ENCODE measurements at regions not wholly inside any gene's neighbourhood (a gene's known extent, or its start where the extent isn't known, plus 50 kb on each side); places are given as distances from the start of the nearest gene placed in this dataset.
"Not testable (repeated sequence)": the region's sequence is repeated elsewhere in the genome, so short reads cannot be mapped to it uniquely, and the experiment has no call there.

DNA sequence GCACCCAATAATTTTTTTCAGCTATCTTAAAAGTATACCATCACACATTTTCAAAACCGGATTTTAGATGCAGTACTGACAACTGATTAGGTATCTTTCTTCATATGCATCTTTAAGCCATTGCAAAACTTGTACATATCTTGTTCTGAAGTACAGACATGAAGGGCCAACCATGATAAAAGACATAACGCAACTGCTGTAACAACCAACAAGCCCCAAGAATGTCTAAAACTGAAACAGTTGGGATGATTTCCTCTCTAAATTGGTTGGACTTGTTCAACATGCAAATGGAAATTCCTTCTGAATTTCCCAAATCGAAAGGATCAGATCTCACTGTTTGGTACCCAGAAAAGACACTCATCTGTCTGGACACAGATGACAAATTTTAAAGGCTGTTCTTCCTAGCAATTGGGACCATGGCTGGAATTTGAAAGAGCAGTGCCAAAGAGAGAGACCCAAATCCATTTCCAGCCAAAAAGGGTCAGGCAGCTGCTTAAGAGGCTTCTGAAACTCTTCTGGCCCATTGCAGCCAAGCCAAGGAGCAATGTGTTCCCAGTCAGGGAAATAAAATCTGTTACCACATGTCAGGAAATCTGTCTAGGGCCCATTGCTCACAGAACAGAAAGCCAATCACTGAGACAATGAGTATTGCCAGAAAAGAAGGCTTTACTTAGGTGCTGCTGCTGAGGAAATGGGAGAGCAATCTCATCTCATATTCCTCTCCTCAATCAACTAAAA lies 1122.4 kb upstream of the USP15 start:
- DNase-seq, result no peak

- no peak for DNase-seq
Measured at GRCh38 chr12:61138415-61138759, 1121.8 kb upstream of the USP15 start.

DNA sequence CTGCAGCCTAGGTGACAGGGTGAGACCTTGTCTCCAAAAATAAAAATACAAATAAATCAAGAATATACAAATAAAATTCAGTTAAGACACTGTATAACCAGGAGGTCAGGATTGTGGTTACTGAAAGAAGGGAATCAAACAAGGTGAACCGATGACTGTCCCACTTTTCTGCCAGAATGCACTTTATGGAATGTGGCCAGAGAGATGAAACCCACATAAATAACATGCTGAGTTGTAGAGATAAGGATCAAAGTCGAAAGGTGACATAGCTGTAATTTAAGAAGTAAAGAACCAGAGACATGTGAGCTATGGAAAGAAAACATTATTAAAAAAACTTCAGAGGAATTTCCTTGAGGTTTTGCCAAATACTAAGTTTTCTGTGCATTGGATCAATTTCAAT lies 1098.2 kb upstream of the USP15 start:
- no peak for DNase-seq

DNA sequence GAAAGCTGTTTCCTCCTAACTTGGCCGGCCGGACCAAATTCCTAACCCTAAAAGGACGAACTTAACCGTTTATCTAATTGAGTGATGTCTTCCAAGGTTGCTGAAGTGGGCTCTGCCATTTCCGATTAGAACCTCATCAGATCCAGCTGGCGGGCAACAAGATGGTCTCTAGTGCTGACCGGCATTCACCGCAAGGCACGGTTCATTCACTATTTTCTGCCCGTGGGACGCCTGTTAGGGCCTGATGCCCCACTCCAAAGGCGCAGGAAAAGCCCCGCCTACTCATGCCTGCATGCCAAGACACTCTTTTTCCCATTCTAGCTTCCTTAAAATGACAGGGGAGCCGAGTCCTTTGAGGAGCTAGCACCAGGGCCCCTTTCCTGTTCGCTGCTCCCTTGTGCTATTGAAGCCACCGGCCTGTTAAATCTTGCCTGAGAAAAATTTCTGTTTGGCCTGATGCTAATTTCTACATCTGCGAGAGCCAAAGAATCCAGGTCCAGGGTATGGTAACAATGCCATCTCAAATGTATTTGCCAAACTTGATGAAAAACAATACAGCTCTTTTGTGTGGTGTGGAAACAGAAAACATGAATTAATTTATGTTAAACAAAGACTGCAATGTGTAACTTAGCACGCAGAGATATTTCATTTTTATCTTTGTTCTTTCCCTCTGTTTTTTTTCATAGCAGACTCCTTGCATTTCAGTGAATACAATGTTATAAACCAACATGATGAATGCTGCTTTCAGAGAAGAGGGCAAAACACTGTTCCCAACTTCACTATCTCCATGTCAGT lies 1071.2 kb upstream of the USP15 start:
- no peak for DNase-seq

DNA sequence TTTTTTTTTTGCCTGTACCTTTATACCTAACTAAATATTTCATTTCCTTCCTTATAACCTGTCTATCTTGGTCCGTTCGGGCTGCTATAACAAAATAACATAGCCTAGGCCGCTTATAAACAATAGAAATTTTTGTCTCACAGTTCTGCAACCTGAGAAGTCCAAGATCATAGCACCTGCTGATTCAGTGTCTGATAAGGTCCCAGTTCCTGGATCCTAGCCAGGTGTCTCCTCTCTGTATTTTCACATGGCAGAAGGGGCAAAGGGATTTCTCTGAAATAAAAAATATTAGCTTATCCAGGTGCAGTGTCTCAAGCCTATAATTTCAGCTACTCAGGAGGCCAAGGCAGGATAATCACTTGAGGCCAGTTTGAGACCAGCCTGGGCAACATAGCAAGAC lies 1046.6 kb upstream of the USP15 start:
- DNase-seq, result no peak

- DNase-seq, result no peak
Measured at GRCh38 chr12:61220337-61220736, 1039.9 kb upstream of the USP15 start.

GRCh38 chr12:61232040-61232439 lies 1028.2 kb upstream of the USP15 start:
- no peak for DNase-seq

GRCh38 chr12:61250303-61250702 lies 1009.9 kb upstream of the USP15 start:
- DNase-seq, result no peak

DNA sequence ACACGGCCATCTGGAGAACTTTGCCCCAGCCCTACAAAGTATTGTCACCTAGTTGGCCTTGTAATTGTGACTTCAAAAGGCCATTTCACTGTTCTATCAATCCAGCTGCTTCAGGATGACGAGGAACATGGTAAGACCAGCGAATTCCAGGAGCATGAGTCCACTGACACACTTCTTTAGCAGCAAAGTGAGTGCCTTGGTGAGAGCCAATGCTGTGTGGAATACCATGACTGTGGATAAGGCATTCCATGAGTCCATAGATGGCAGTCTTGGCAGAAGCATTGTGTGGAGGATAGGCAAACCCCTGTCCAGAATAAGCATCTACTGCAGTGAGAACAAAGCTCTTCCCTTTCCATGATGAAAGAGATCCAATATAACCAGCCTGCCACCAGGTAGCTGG lies 1009.1 kb upstream of the USP15 start:
- no peak for DNase-seq

DNA sequence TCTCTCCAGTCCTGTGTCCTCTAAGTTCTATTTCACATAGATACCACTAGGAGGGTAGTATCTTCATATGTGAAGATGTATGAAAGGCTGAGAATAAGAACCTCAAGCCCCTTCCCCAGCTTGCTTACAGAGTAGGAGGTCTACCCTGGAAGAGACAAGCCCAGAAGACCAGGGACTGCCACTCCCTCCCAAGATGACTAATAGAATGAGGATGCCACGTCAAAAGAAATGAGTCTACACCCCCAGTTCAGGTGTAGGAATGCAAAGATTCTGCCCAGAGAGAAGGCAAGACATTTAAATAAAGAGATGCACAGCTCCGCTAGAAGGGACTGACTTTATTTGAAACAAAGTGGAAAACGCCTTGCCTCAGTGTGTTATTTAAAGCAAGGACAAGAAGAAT lies 1006.0 kb upstream of the USP15 start:
- DNase-seq, result no peak

GRCh38 chr12:61264294-61264693 lies 995.9 kb upstream of the USP15 start:
- DNase-seq, result not testable (repeated sequence)

- no peak for DNase-seq
Measured at GRCh38 chr12:61267474-61267873, 992.7 kb upstream of the USP15 start.

DNA sequence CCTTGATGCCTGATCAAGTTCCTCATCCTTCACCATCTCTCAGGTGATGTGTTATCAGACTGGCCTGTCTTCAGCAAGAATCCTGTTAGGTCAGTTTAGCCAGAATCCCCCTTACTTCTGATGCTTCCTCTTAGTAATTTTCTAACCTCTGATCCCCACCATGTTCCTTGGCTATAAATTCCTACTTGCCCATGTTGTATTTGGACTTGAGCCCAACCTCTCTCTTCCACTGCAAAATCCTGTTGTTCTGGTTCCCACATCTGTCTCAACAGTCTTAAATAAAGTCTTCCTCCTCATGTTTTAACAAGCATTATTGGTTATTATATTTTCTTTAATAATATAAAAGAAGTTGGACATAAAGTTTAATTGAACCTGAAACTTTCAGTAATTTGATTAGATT lies 987.8 kb upstream of the USP15 start:
- no peak for DNase-seq

DNA sequence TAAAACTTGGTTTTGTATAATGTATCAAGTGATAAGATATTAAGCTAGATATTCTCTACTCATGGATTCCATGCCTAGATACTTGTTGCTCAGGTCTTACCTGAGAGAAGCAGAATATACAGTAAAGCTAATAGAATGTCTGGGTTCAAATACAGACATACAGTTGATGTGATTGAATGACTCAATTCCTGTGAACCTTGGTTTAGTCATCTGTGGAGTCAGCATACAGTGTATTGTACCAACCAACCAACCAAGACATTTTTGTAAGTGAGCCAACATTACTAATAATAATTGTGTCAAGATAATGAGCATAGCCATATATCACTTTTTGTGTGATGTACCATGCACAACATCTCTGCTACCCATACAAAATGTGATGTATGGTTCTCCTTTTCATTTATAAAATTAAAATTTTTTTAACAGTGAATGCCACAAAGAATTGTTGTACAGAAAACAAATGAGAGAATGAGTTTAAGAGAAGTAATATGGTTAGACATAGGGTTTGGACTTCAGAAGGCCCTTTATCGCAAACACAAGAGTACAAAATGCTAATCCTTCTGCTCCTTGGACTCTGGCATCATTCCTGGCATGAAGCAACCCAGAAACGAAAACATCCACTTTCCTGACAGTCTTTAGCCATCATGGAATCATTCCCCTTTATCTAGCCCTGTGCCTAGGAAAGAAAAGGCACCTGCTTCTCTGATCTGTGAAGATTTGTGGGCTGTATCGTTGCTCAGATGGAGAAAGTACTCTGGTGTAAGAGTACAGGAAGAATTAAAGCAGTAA lies 977.2 kb upstream of the USP15 start:
- no peak for DNase-seq

DNA sequence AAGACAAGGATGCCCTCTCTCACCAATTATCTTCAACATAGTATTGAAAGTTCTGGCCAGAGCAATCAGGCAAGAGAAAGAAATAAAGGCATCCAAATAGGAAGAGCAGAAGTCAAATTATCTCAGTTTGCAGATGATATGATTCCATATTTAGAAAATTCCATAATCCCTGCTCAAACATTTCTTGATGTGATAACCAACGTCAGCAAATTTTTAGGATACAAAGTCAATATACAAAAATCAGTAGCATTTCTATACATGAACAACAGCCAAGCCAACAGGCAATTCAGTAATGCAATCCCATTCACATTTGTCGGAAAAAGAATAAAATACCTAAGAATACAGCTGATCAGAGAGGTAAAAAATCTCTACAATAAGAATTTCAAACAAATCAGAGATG lies 969.7 kb upstream of the USP15 start:
- DNase-seq, result no peak

GRCh38 chr12:61291647-61292046 lies 968.6 kb upstream of the USP15 start:
- no peak for DNase-seq

DNA sequence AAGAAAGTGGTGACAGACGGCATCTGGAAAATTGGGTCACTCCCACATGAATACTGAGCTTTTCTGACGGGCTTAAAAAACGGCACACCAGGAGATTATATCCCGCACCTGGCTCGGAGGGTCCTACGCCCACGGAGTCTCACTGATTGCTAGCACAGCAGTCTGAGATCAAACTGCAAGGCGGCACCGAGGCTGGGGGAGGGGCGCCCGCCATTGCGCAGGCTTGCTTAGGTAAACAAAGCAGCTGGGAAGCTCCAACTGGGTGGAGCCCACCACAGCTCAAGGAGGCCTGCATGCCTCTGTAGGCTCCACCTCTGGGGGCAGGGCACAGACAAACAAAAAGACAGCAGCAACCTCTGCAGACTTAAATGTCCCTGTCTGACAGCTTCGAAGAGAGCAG lies 966.2 kb upstream of the USP15 start:
- not testable (repeated sequence) for DNase-seq

DNA sequence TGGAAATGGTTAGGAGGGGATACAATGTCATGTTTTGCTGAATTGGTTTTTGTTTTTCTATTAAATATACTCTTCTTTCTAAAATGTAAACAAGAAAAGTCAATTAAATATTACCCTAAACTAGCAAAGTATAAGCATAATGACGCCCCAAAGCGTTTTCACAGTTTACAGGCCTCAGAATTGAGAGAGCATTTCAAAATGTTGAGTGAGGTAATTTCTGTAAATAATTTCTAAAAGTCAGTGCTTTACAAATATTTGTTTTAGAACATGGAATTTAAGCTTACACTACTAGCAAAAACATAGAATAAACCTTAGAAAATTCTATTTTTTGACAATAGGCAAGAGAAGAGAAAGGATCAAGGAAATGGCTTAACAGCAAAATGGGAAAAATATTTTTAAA lies 958.4 kb upstream of the USP15 start:
- no peak for DNase-seq

- DNase-seq, result no peak
Measured at GRCh38 chr12:61302282-61302681, 957.9 kb upstream of the USP15 start.

GRCh38 chr12:61308220-61308619 lies 952.0 kb upstream of the USP15 start:
- no peak for DNase-seq

DNA sequence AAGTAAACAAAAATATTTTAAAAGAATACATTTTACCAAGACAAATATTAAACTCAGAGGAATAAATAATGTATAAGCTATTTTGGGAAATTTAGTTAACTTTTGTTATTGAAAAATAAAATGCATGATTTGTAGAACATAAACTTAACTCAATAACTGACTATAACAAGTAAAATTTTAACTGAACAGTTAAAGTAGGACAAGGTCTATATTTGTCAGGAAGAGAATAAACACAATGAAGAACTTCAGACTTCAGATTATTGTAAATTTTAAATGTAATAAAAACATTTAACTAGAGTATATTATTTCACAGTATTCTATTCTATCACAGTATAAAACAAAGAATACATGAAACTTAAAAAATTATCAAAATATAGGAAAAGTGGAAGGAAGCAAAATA lies 948.8 kb upstream of the USP15 start:
- DNase-seq, result no peak

DNA sequence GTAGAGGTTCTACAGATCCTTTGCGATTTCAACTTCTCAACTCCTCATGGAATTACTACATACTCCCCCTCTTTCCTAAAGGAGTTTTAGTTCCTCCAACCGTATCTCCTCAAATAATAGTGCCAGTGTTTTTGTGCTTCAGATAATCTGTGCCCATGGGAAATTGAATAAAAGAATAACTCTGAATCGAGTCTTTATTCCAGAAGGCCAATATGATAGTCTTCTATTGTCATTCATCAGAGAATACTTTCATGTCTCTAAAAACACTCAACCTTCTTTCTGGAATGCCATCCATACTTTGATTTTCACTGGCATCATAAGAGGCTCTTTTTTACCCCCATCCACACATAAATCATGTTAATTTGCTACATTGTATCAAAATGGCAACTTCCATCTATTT lies 911.3 kb upstream of the USP15 start:
- no peak for DNase-seq

DNA sequence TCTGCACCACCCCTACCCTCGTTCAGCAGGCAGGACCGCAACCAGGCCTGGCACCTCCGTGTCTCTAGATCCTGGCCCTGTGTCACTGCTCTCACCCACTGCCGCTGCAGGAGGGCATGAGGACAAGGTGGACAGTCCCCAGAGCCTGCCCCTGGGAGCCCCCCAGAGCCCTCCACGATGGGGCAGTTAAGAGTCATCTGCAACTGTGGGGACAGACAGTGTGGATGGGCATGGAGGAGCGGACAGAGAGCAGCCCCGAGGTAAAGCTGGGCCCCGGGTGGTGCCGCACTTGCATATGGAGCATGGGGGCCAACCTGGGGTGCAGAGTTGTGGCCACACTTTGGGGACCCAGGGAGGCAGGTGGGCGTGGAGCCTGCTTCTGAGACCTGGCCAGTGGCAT lies 905.1 kb upstream of the USP15 start:
- no peak for DNase-seq

GRCh38 chr12:61356485-61356884 lies 903.7 kb upstream of the USP15 start:
- DNase-seq, result no peak

Data from activated naive CD4-positive, alpha-beta T cell treated with Interleukin-2 at 50 U/mL for 16 hours (primary cell).